ENCODE measurements at regions not wholly inside any gene's neighbourhood (a gene's known extent, or its start where the extent isn't known, plus 50 kb on each side); places are given as distances from the start of the nearest gene placed in this dataset.

DNA sequence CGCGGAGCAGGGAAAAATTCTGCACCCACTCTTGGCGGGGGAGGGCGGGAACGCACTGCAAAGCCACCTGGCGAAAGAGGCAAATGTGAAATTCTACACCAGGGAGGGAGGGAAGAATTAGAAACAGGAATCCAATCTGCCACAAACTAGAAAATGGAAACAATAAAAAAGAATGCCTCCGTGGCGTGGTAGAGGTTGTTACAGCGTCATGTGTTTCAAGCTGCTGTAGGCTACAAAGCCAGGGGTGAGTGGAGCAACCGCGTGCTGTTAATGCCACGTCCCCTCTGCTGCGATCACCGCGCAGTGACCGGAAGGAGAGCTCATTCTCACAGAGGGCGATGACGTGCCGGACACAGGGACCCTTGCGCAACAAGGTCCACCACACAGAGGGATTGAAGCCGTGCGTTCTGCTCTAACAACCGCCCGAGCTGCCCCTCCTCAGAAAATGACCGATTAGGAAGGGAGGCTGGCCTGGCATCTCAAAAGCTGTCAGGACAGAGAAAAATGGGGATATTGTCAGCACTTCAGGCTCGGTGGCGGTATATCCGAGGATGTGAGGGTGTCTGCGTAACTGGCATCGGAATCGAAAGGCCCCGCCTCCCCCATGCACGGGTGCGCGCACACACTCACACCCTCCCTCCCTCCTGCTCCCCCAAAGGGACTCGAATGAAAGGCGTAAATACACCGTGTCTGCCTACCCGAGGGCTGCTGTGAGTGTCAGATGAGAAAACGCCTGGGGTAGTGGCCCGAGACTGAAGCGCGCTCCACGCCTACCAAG lies 70.8 kb upstream of the TNRC6C start:
- TF ChIP-seq, protein P1, sequence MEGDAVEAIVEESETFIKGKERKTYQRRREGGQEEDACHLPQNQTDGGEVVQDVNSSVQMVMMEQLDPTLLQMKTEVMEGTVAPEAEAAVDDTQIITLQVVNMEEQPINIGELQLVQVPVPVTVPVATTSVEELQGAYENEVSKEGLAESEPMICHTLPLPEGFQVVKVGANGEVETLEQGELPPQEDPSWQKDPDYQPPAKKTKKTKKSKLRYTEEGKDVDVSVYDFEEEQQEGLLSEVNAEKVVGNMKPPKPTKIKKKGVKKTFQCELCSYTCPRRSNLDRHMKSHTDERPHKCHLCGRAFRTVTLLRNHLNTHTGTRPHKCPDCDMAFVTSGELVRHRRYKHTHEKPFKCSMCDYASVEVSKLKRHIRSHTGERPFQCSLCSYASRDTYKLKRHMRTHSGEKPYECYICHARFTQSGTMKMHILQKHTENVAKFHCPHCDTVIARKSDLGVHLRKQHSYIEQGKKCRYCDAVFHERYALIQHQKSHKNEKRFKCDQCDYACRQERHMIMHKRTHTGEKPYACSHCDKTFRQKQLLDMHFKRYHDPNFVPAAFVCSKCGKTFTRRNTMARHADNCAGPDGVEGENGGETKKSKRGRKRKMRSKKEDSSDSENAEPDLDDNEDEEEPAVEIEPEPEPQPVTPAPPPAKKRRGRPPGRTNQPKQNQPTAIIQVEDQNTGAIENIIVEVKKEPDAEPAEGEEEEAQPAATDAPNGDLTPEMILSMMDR (IDR thresholded peaks at IDR 0.05; ENCODE audit: insufficient read depth, low read length, poor library complexity, severe bottlenecking): no peak
- Histone ChIP-seq H3K27me3 (replicated peaks; ENCODE audit: control insufficient read depth, insufficient read depth, low read length) (peaks cover 3% of the 10 kb centered on the region), H3K4me3 (replicated peaks; ENCODE audit: low read depth, low read length) (peak overlapping the region; percentile 25), H3K36me3 (ENCODE audit: control insufficient read depth, insufficient read depth, low read length) (no peaks in the 10 kb centered on the region)
- DNase-seq (ENCODE audit: extremely low read depth, insufficient read length): peak; percentile 35

DNA sequence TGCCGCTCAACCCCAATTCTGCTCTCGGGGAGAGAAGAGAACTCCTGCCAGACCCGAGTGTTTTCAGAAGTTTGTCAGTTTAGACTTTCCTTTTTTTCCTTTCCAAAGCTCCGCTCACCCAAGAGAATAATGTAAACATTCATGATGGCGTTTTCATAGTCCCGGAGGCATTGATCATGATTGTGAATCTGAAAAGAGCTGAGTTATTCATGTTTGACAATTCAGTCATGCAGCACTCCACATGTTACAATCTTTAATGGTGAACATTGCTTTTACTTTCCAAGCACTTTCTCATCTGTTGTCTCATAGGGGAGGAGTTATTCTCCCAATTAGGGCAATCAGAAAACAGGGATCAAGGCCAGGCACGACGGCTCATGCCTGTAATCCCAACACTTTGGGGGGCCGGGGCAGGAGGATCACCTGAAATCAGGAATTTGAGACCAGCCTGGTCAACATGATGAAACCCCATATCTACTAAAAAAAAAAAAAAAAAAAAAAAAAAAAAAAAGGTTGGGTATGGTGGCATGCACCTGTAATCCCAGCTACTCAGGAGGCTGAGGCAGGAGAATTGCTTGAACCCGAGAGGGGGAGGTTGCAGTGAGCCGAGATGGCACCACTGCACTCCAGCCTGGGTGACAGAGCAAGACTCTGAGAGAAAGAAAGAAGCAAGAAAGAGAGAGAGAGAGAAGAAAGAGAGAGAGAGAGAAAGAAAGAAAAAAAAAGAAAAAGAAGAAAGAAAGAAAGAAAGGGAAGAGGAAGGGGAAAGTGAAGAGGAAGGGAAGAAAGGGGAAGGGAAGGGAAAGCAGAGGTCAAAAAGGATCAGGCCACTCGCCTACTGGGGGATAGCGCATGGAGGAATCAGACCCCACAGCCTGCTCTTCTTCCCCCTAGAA lies 70.0 kb upstream of the TNRC6C start:
- Histone ChIP-seq H3K4me3 (replicated peaks; ENCODE audit: low read depth, low read length) (peak overlapping the region; percentile 25; the same call in 1 of the 2 replicates), H3K36me3 (ENCODE audit: control insufficient read depth, insufficient read depth, low read length) (no peaks in the 10 kb centered on the region), H3K27me3 (replicated peaks; ENCODE audit: control insufficient read depth, insufficient read depth, low read length) (peaks cover 3% of the 10 kb centered on the region)
- TF ChIP-seq, protein P1 (IDR thresholded peaks at IDR 0.05; ENCODE audit: insufficient read depth, low read length, poor library complexity, severe bottlenecking): no peak
- no peak for DNase-seq (ENCODE audit: extremely low read depth, insufficient read length)

DNA sequence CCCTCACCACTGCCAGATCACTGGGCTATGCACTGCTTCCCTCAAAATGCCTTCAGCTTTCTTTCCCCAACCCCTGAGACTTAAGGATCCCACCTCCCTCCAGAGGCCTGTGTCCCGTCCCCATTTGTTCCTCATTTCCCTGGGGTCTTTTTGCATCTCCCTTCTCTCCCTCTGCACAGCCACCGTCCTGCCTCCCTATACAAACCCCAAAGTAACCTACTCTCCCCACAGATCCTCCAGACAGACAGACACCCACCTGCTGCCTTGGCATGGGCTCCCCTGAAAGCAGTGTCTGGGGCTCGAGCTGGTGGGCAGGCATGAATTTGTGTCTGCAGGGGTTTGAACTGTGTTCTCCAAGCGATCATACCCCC lies 69.4 kb upstream of the TNRC6C start:
- no peak overlapping the region for H3K4me3 ChIP-seq (replicated peaks; ENCODE audit: low read depth, low read length)
- no peaks in the 10 kb centered on the region for H3K36me3 ChIP-seq (ENCODE audit: control insufficient read depth, insufficient read depth, low read length)
- TF ChIP-seq, protein P1 (IDR thresholded peaks at IDR 0.05; ENCODE audit: insufficient read depth, low read length, poor library complexity, severe bottlenecking): no peak
- DNase-seq (ENCODE audit: extremely low read depth, insufficient read length): no peak
- H3K27me3 ChIP-seq (replicated peaks; ENCODE audit: control insufficient read depth, insufficient read depth, low read length): peaks cover 3% of the 10 kb centered on the region

DNA sequence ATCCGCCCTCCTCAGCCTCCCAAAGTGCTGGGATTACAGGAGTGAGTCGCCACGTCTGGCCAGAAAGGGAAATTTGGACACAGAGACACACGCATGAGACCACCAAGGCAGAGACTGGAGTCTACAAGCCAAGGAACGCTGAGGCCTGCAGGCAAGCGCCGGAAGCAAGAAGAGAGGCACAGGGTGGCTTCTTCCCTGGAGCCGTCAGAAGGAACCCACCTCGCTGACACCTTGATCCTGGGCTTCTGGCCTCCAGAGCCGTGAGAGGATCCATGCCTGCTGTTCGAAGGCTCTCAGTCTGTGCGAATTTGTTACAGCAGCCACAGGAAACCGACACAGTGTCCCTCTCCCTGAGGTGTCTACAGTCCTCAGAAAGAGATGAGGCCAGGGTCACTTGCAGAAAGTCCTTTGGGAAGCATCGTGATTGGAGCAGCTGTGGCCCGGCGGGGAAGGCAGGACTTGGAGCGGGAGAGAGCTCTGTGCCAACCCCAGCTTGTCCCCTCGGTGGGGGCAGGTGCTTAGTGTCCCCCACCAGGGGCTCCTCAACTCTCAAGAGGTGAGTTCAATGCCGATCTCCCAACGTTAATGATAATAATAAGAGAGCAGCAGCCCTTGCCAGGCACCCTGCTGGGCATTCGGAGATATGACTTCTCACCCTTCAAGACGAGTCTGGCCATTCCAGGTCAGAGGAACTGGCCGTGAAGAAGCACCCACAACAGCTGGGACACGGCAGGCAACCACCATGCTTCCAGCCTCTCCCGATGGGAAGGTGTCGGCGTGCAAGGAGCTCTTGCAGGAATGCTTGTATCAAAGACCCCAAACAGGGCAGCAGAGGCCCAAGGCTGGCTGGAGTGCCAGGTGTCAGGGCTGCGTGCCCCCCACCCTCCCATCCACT lies 68.4 kb upstream of the TNRC6C start:
- Histone ChIP-seq H3K27me3 (replicated peaks; ENCODE audit: control insufficient read depth, insufficient read depth, low read length) (peaks cover 3% of the 10 kb centered on the region), H3K36me3 (ENCODE audit: control insufficient read depth, insufficient read depth, low read length) (no peaks in the 10 kb centered on the region), H3K4me3 (replicated peaks; ENCODE audit: low read depth, low read length) (no peak overlapping the region)
- TF ChIP-seq, protein P1 (IDR thresholded peaks at IDR 0.05; ENCODE audit: insufficient read depth, low read length, poor library complexity, severe bottlenecking): no peak
- DNase-seq (ENCODE audit: extremely low read depth, insufficient read length): no peak

DNA sequence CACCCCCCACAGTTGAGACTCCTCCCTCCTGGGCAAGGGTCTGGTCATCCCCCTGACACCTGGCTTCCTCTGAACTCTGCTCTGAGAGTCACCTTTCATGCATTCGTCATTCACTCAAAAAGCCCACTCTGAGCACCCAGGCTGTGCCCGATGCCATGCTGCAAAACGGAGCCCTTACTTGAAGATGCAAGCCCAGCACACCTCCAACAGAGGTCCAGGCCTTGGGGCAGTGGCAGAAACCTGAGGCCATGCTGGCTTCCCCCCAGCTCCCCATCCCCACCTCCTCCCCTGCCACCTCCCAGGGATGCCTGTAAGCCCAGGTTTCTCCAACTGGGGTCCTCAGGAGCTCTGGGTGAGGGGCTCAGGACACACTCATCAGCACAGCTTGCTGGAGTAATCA lies 67.7 kb upstream of the TNRC6C start:
- TF ChIP-seq, protein P1 (IDR thresholded peaks at IDR 0.05; ENCODE audit: insufficient read depth, low read length, poor library complexity, severe bottlenecking): no peak
- H3K27me3 ChIP-seq (replicated peaks; ENCODE audit: control insufficient read depth, insufficient read depth, low read length): peaks cover 3% of the 10 kb centered on the region
- no peak for DNase-seq (ENCODE audit: extremely low read depth, insufficient read length)
- H3K36me3 ChIP-seq (ENCODE audit: control insufficient read depth, insufficient read depth, low read length): no peaks in the 10 kb centered on the region
- H3K4me3 ChIP-seq (replicated peaks; ENCODE audit: low read depth, low read length): no peak overlapping the region

All from GM06990 (cell line).